HL-60 (cell line): ENCODE measurements at regions not wholly inside any gene's neighbourhood (a gene's known extent, or its start where the extent isn't known, plus 50 kb on each side); places are given as distances from the start of the nearest gene placed in this dataset.

Experiments used
- DNase-seq, 2 experiments: peaks; one replicate each; pipeline ENCODE4 v3.0.0-alpha.2; 2010 to 2020; ENCODE audit warnings: low read depth in 1 of 2, low spot score in 1 of 2
- H3K27ac ChIP-seq: fragments of 250-450 bp; sonication (Bioruptor Pico); replicated peaks from 2 replicates; pipeline ENCODE4 v1.5.1; 2020; ENCODE audit warnings: mild to moderate bottlenecking, moderate library complexity
- H3K27me3 ChIP-seq: fragments of 250-450 bp; sonication (Bioruptor Pico); 2 replicates; pipeline ENCODE4 v1.5.1; 2021; ENCODE audit warnings: mild to moderate bottlenecking, moderate library complexity; ENCODE audit not compliant: insufficient read depth, poor library complexity, severe bottlenecking
- H3K4me3 ChIP-seq: replicated peaks from 2 replicates; pipeline ENCODE4 v1.5.1; 2011; ENCODE audit warnings: mild to moderate bottlenecking, control low read depth, low read length; ENCODE audit not compliant: insufficient read depth
- CTCF ChIP-seq: IDR thresholded peaks from one replicate; pipeline ENCODE4 v1.5.1; 2011; ENCODE audit warnings: low read length, control low read depth, inconsistent platforms; ENCODE audit not compliant: insufficient read depth
- GABPA ChIP-seq: IDR thresholded peaks from 2 replicates; pipeline ENCODE4 v1.6.1; 2012; ENCODE audit warnings: low read depth
- POLR2AphosphoS5 ChIP-seq: IDR thresholded peaks from 2 replicates; pipeline ENCODE4 v1.6.1; 2012; ENCODE audit warnings: low read depth
- REST ChIP-seq: IDR thresholded peaks from 2 replicates; pipeline ENCODE4 v1.6.1; 2012; ENCODE audit warnings: low read depth; ENCODE audit not compliant: insufficient replicate concordance
- SPI1 ChIP-seq: IDR thresholded peaks from 2 replicates; pipeline ENCODE4 v1.6.1; 2012; ENCODE audit warnings: low read depth, mild to moderate bottlenecking, borderline replicate concordance

DNA sequence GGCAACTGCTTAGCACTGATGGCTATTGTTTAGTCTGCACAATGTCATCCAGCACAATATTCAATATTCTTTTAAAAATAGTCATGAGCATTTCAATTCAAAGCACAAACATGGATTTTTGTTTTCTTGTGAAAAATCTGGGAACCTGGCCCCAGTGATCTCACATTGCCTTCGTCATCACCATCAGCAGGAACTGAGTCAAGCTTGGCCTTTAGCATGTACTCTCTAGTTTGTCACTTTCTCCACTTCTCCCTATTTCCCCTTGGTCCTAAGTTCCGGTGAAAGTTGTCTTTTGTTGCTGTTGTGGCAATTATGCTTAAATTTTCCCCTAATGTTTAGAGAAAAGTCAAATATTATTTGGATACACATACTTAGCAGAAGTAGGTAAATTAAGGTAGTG lies 252.9 kb upstream of the SORCS1 start:
- no peak overlapping the region for H3K27ac ChIP-seq

DNA sequence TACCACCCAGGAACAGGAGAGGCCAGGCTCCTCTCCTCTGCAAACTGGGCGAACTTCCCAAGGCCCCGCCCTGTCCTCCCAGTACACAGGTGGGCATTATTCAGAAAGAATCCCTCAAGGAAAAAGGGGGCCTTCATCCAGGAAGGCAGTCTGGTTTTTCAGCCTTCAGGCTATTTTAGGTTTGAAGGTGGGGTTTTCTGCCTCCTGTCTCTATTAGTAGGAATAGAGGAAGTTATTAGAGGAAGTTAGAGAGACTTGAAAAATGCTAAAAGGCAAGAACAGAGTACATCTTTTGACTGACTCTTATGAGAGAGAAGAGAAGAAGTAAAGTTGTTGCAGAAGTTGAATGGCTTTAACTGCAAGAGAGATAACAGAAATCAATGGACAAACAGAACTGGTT lies 250.9 kb upstream of the SORCS1 start:
- no peak overlapping the region for H3K4me3 ChIP-seq
- no peaks in the 10 kb centered on the region for H3K27me3 ChIP-seq
- TF ChIP-seq GABPA (no peak), SPI1 (no peak)
- H3K27ac ChIP-seq: no peak overlapping the region
- no peak for DNase-seq

More for the DNA sequence above, 252.9 kb upstream of the SORCS1 start:
- DNase-seq: no peak
- no peak for TF ChIP-seq POLR2AphosphoS5
- no peak for TF ChIP-seq REST
- TF ChIP-seq CTCF: no peak
- TF ChIP-seq GABPA: no peak
- no peak for TF ChIP-seq SPI1
- H3K4me3 ChIP-seq: no peak overlapping the region
- H3K27me3 ChIP-seq: no peaks in the 10 kb centered on the region

GRCh38 chr10:107413971-107414370 lies 249.5 kb upstream of the SORCS1 start:
- DNase-seq: no peak
- Histone ChIP-seq H3K27ac (no peak overlapping the region), H3K4me3 (no peak overlapping the region), H3K27me3 (no peaks in the 10 kb centered on the region)
- TF ChIP-seq CTCF (no peak), SPI1 (no peak), REST (no peak), POLR2AphosphoS5 (no peak), GABPA (no peak)

GRCh38 chr10:107409522-107409921 lies 245.0 kb upstream of the SORCS1 start:
- DNase-seq: peak in 1 of 2 experiments; percentile 8

More at GRCh38 chr10:107409522-107409921, 245.0 kb upstream of the SORCS1 start:
- TF ChIP-seq CTCF (peak; percentile 44), POLR2AphosphoS5 (no peak)
- no peak overlapping the region for H3K27ac ChIP-seq
- no peaks in the 10 kb centered on the region for H3K27me3 ChIP-seq
- no peak overlapping the region for H3K4me3 ChIP-seq
